ENCODE measurements at regions not wholly inside any gene's neighbourhood (a gene's known extent, or its start where the extent isn't known, plus 50 kb on each side); places are given as distances from the start of the nearest gene placed in this dataset.
"Not testable (repeated sequence)": the region's sequence is repeated elsewhere in the genome, so short reads cannot be mapped to it uniquely, and the experiment has no call there.

- not testable (repeated sequence) for DNase-seq
Observed at GRCh38 chr9:1930245-1930736, 84.9 kb upstream of the SMARCA2 start.

GRCh38 chr9:1938135-1938534 is 77.0 kb upstream of the SMARCA2 start:
- no peak for DNase-seq

GRCh38 chr9:1938675-1939170 is 76.4 kb upstream of the SMARCA2 start:
- DNase-seq, result no peak

- no peak for DNase-seq
Observed at GRCh38 chr9:1939466-1939865, 75.7 kb upstream of the SMARCA2 start.

- DNase-seq, result peak; percentile 36
Observed at GRCh38 chr9:1939926-1940368, 75.2 kb upstream of the SMARCA2 start.

- peak; percentile 30 for DNase-seq
Observed at GRCh38 chr9:1941989-1942388, 73.2 kb upstream of the SMARCA2 start.

GRCh38 chr9:1946526-1947283 is 68.4 kb upstream of the SMARCA2 start:
- DNase-seq, result no peak

- DNase-seq, result no peak
Observed at GRCh38 chr9:1947438-1947837, 67.7 kb upstream of the SMARCA2 start.

GRCh38 chr9:1948541-1948940 is 66.6 kb upstream of the SMARCA2 start:
- no peak for DNase-seq

- DNase-seq, result no peak
Observed at GRCh38 chr9:1951446-1951845, 63.7 kb upstream of the SMARCA2 start.

- no peak for DNase-seq
Observed at GRCh38 chr9:1952001-1952400, 63.1 kb upstream of the SMARCA2 start.

GRCh38 chr9:1954238-1954637 is 60.9 kb upstream of the SMARCA2 start:
- no peak for DNase-seq

- no peak for DNase-seq
Observed at GRCh38 chr9:1956958-1957357, 58.2 kb upstream of the SMARCA2 start.

GRCh38 chr9:1957856-1958255 is 57.3 kb upstream of the SMARCA2 start:
- no peak for DNase-seq

GRCh38 chr9:1959371-1959770 is 55.8 kb upstream of the SMARCA2 start:
- DNase-seq, result no peak

- no peak for DNase-seq
Observed at GRCh38 chr9:1960342-1961042, 54.7 kb upstream of the SMARCA2 start.

GRCh38 chr9:1962122-1962521 is 53.0 kb upstream of the SMARCA2 start:
- DNase-seq, result no peak

- DNase-seq, result no peak
Observed at GRCh38 chr9:1962588-1963106, 52.5 kb upstream of the SMARCA2 start.

GRCh38 chr9:1964093-1964492 is 51.1 kb upstream of the SMARCA2 start:
- DNase-seq, result no peak
